Activated CD8-positive, alpha-beta memory T cell treated with anti-CD3 and anti-CD28 coated beads, Interleukin-2, amount 50 U/mL, for 24 hours (primary cell): ENCODE measurements at regions not wholly inside any gene's neighbourhood (a gene's known extent, or its start where the extent isn't known, plus 50 kb on each side); places are given as distances from the start of the nearest gene placed in this dataset.

Experiments
- DNase-seq: peaks from one replicate; pipeline ENCODE4 v3.0.0-alpha.2; 2020; ENCODE audit errors: extremely low read depth

DNA sequence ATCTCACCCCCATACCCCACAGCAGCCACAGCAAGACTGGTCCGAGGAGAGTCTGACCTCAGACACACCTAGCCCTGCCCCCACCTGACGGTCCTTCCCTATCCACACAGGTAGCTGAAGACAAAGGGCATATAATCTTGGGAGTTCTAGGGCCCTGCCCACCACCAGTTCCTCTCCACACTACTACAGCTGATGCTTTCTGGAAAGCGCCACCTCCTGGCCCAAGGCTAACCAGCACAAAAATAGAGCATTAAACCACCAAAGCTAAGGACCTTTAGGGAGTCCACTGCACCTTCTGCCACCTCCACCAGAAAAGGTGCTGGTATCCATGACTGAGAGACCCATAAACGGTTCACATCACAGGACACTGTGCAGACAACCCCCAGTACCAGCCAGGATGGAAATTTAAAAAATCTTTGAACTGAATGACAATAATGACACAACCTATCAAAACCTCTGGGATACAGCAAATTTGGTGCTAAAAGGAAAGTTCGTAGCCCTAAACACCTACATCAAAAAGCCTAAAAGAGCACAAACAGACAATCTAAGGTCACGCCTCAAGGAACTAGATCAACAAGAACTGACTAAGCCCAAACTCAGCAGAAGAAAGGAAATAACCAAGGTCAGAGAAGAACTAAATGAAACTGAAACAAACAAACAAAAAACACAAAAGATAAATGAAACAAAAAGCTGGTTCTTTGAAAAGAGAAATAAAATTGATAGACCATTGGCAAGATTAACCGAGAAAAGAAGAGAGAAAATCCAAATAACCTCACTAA, 122.1 kb upstream of the TPRG1 start:
- DNase-seq = no peak

DNA sequence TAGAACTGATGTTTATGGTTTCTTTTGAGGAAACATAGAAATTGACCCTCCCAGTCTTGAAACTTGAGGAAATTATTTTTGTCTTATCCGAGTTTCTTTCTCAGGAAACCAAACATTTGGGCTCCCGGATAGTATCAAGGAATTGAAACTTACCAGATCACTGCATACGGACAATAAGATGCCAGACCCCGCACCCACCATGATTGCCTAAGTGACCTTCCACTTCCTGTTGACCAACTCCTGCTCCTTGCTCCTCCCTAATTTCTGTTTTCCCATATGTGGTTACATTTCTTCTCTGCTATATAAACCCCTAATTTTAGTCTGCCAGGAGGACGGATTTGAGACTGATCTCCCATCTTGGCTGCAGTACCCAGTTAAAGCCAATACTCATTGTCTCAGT, 118.4 kb upstream of the TPRG1 start:
- DNase-seq = no peak

DNA sequence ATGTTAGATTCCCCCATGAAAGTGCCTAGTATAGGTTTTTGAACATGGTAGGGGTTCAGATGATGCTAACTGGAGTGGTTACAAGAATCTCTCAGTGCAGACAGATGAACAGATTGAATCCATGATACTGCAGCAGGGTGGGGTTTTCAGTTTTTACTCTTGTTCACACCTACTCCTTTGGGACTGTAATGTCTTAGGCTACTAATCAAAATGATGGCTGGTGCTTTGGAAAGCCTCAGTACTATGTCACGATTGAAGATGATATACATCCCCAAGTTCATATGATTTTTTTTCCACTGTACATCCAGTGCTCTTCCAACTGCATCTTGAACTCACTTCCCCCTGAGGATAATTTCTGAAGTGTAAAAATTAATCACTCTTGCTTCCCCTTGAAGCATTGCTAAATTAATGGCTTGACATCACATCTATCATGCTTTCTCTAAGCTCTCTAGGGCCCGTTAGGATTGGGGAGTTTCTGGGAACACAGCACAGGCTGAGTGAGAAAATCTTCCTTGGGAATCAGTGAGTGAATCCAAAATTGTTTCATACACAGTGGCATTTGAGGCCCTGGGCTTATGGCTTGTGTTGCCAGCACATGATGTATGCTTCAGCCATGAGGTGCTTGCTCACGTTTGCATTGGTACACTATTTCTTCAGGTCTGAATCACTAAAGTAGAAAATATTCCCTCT, 115.0 kb upstream of the TPRG1 start:
- no peak for DNase-seq

DNA sequence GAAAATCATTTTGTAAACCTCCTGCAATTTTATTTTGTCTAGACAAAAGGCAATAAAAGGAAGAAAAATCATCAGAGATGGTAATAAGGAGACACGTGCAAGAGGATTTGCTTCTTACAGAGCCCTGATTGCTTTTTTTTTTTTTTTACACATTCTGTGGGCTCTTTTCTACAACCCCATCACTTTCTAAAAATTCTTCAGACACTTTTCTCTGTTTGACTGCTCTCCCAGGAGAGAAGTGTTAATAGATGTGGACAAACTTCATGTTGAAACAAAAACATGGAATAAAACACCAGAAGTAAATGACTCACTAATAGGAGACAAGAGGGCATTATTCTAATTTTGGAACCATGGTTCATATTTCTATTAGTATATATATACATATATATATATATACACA, 114.4 kb upstream of the TPRG1 start:
- no peak for DNase-seq

DNA sequence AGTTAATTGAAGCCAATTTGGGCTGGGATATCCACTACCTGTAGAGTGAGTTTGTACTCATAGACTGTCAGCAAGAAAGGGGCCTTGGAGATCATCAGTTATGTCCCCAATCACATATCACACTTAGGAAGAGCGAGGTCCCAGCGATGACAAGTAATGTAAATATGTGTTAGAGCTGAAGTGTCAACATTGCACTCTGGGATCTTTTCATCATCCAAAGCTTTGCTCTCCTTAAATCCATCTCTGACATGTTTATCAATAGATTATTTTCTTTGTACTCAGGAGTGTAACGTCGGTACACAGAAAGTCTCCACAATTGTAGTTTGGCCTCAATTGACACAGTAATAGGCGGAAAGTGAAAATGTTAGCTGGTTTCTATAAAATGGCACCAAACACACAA, 113.7 kb upstream of the TPRG1 start:
- DNase-seq = no peak

DNA sequence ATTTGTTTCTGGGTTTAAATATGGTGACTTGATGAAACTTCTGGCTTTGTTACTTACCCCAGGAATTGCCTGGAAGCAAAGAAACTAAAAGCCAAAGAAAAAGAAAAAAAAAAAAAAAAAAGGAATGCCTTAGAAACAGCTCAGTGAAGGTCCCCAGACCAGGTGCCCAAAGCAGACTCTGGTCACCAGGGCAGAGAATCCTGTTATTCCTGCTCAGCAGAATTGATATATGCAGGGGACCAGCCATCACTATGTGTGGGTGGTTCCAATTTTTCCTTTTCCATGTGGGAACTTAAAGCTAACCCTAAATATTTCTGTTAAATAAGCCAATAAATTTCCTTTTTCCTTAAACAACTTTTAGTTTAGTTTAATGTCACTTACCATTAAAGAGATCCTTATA, 100.8 kb upstream of the TPRG1 start:
- no peak for DNase-seq

DNA sequence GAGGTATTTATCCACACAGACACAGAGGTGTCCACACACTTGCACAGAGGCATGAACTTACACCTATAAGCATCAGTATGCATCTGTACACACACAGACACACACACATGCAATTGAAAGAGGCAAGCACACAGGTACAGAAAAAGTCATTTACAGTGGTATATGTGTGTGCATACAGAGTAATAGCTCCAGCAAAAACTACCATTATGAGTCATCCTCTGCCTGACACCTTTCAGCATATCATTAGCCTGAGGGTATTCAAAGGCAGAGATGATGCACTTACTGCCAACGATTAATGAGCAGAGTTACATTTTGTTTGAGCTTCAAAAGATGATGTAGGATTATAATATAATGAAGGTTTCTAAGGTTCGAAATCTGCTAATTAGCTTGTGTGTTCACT, 100.3 kb upstream of the TPRG1 start:
- DNase-seq = no peak

DNA sequence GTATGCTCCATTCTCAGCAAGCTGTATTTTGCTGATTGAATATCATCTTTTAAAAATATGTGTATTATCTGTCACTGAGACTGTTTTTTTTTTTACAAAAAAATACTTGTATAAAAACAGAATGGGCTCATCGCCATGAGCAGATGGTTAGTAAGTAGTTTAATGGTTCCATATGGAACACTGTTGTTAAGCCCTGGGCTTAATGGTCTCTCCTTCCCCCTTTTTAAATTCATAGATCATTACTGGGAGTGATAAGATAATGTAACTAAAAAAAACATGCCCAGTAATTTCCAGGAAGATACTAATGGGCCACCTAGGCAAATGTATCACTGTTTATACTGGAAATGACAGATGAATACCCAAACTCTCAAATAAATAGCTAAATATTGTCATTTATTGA, 95.3 kb upstream of the TPRG1 start:
- DNase-seq = no peak

DNA sequence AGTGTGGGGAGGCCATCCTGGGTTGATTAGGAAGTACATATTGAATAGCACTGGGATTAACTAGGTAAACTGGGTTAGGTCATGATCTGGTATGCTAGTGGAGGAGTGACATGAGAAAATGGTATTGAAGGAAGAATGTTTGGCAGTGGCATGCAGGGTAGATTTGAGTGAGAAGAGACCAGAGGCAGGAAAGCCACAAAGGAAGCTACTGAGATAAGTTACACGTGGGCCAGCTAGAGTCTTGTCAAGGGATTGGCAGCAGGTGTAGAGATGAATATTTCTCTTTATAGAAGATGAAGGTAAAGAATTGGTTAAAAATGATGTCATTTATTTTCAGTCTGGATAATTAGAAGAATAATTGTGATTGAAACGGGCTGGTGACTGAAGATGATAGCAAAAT, 91.0 kb upstream of the TPRG1 start:
- DNase-seq = no peak

DNA sequence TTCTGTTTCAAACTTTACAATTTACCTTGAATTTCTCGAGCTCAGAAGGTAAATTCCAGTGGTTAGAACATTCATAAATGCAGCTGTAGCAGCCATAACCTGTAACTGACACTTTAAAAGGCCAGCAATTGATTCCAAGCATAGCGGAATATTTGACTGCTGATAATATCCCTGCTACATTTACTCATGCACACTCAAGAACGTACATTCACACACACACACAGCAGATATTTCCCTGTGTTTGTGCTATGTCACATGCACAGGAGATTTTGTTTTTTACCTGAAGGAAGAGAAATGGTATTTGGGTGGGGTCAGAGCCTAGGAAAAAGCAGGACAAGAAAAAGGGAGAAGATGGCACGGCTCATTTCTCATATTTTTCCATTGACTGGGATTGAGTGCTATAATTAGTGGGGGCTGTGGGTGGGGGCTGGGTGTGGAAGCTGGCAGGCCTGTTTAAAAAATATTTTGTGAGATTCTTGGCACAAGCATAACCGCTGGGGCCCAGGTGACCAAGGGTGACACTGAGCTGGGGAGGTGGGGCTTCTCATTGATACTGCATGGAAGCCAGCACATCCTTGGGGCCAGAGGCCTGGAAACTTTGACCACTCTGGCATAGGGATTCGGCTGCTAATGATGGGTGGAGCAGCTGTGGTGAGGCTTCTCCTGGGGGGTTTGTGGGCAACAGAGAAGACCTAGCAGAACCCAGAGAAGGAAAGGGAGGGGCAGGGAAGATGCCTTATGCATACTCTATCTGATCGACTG, 88.9 kb upstream of the TPRG1 start:
- DNase-seq = no peak

DNA sequence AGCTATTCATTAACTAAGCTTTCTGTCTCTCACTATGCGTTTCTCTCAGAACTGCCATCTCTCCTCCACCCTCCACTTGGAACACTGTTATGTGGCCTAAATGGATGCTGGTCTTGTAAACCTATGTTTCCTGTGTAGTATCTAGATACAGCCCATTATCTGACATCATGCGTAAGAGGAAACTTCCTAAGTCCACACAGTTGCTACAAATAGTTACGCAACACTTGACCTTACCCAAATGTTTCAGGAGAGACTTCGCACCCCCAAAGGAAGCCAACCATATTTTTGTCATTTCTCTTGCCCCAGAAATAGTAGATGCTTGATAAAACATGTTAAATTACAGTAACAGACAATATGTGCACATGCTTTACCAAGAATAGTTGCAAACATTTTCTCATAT, 87.2 kb upstream of the TPRG1 start:
- DNase-seq = no peak

DNA sequence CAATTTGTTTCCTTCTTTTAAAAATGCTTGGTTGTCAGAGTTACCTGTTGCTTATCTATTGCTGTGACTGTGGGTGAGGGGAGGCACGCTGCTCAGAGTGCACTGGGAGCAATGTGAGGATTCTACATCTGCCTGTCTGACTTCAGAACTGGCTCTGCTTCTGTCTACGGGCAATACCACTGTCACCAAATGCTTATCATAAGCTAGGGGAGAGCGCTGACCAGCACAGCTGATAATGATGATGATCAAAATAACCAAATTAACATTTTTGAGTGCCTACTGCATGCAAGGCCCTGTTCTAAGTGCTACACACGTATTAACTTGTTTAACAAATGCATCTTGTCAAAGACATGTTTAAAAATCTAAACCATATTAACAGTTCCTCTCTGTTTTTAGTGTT, 79.2 kb upstream of the TPRG1 start:
- DNase-seq = no peak

DNA sequence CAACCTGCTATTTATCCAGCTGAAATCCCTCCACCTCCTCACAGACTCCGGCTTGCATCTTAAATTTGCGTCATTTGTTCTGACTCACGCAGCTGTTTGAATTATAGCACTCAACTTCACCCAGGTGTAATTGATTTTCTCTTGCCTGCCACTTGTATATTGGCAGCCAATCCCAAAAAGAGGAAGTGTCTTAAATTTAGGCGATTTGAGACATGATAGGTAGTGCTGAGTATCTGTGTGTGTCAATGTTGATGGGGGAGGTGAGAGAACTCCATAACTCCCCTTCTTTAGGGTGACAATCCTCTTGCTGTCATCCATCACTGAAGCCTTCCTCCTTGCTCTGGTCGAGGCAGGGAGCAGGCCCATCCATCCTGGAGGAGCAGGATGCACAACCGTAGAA, 77.2 kb upstream of the TPRG1 start:
- no peak for DNase-seq

DNA sequence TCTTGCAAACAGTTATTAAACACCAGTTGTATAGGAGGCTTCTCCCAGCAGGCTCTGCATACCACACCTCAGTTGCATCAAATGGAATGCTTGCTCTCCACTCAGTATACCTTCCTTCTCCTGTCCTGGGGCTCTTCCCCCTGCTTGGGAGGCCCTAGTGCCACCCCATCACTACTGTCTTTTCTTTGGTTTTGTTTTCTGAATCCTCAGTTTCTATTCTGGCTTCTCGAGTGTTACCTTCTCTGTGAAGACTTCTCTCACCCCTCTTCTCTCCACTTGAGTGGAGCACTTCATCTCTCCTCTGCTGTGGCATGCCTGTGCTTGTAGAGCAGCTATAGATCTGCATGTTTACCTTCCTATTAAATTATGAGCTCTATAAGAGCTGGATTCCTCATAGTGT, 75.7 kb upstream of the TPRG1 start:
- no peak for DNase-seq

DNA sequence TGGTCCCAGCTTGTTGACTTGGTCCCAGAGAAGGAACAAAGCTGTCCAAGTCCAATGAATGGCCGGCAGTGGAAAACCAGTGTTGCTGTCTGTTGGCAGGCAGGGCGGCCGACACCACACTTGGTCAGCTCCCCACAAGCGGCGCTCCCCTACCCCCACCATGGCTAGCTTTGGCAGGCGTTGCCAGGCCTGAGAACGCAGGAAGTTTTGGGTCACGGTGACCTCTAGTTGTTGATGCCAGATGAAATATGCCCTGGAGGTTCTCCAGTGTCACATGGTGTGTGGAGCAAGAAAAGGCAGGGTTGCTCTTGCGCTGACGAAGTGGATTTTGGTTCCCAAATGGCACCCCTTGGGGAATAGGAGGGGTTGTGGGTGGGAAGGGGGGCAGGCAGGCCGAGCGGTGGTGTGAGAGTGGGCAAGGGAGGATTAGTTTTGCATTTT, 72.7 kb upstream of the TPRG1 start:
- no peak for DNase-seq

DNA sequence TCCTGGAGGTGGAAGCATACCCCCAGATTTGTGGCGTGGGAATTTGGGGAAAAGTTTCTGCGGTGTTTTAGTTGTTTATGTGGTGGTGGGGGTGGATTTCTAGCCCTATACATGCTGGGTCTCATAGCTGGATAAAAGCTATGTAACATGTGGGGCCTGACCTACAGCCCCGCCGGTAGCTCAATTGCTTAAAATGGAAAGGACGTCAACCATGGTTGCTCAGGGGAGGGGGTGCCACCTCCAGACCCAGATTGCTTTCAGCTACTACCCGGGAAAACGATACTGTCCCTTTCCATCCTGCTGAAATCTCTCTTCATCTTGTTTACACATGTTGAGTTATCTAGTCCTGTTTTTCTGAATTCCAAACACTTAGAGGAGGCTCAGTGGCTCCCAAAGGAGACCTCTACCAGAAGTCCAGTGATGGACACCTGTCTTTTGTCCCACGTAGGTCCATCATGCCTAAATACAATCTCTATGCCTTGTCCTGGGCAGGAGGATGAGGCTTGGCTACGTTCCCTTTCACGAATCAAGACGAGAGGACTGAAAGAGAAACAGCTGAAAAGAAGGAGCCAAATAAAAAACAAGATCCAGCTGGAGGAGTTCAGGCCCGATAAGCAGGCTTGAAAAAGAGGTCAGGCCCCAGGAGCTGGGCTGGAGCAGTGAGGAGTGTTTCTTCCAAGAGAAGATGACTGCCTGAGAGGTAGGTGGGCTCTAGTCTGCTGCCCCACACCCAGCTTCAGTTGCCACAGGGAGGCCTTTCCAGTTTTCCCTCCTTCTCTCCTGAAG, 72.1 kb upstream of the TPRG1 start:
- no peak for DNase-seq

DNA sequence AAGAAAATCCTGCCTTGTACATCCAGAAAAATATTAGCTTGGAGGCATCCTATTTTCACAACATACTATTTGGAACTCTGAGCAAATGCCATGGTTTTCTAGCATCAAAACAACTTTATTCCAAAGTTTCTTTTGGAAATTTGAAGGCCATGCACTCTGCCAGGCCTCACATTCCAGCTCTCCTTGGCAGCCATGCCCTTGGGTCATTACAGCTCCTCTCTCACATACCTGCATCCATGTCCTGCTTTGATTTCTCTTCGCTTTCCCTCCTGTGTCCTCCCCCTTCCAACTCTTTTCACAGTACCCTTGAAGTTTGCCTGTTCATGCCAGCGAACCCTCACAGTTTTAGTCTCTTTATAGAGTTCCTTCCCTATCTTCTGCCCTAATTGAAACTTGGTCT, 70.9 kb upstream of the TPRG1 start:
- DNase-seq = no peak

DNA sequence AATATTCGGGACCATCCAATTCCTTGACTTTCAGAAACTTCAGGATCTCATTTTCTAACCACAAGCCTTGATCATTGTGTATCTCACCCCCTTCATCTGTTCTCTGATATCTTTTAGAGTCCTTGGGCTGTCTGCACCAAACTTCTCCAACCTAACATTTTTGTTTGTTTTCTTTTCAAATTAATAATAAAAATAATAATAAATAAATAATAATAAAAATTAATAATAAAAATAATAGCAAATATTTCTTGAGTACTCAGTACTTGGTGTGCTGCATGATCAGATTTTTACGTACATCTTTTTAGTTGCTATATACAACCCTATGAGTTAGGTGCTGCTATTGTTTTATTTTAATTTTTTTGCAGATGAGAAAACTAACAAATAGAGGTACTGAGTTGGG, 70.2 kb upstream of the TPRG1 start:
- DNase-seq = no peak

DNA sequence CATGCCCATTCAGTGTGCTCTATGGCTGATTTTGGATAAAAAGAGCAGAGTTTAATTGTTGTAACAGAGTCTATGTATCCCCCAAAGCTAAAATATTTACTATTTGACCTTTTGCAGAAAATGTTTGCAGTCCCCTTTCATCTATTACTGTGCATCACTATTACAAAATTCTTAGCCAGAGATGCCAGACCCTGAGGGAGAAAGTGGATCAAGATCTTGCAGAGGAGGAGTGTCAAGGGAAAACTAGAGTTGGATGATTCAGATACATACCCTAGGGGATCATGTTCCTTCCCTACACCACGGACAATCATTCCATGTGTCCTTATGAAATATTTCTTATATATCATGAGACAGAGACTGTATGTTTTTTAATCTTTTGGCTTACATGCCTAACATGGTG, 68.6 kb upstream of the TPRG1 start:
- DNase-seq = no peak

DNA sequence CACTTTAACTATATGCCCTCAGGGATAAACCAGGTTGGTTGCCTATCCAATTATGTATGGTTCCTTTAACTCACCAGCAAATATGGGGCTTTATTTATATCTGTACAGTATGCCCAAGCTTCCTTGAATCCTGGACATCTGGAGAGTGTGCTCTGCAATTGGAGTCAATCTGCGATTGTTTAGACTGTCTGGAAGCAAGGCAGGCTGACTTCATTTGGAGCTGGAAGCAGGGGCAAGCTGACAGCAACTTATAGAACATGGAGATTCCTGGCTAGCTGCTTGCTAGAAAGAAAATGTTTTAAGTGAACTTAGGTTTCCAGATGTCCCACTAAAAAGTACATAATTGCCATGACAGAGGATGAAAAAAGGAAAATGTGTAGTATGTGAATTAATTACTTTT, 63.7 kb upstream of the TPRG1 start:
- DNase-seq = no peak

DNA sequence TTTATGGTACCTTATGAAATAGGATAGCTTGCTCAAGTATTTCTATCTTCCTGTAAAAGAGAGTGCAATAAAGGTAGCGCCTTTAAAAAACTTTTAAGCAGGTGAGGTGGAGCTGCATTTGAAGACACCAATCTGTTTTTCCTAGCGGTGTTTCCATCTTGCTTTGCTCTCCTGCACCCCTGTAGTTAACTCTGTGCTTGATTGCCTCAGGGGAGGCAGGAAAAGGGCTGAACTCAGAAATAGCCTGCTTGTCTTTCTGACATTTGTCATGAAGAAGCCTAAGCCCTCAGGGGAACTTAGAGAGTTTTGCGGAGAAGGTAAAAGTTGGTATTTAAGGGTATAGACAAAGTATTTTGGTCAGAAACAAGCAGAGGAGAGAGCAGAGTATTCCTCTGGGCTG, 63.0 kb upstream of the TPRG1 start:
- DNase-seq = no peak

DNA sequence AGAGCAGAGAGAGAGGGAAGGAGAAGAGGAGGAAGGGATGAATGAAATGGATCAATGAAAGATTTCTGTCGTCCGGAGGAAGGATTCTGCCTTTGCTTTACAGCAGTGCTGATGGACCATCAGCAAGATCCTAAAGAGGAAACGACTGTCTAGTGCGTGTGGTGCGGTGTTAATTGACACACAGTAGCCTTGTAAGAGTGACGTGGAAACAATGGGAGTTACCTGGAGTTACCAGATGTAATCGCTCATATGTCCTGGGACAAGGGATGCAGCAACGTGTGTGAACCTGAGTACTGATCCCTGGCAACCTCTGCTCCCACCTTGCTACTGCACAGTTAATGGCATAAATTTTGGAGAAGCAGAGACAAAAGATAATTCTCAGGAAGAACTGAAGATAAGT, 62.6 kb upstream of the TPRG1 start:
- DNase-seq = no peak
